GM06990 (cell line): ENCODE measurements at regions not wholly inside any gene's neighbourhood (a gene's known extent, or its start where the extent isn't known, plus 50 kb on each side); places are given as distances from the start of the nearest gene placed in this dataset.

Source experiments
- DNase-seq: peaks from one replicate; pipeline ENCODE4 v3.0.0-alpha.2; 2011; ENCODE audit not compliant: insufficient read length; ENCODE audit errors: extremely low read depth
- H3K27me3 ChIP-seq: replicated peaks from 2 replicates; pipeline ENCODE4 v1.6.0; 2011; ENCODE audit warnings: low read length; ENCODE audit not compliant: control insufficient read depth, insufficient read depth
- H3K36me3 ChIP-seq: 2 replicates; pipeline ENCODE4 v1.5.1; 2011; ENCODE audit warnings: low read length; ENCODE audit not compliant: control insufficient read depth, insufficient read depth
- H3K4me3 ChIP-seq: replicated peaks from 2 replicates; pipeline ENCODE4 v1.5.1; 2011; ENCODE audit warnings: low read depth, mild to moderate bottlenecking, control low read depth, low read length
- CTCF ChIP-seq: IDR thresholded peaks from 2 replicates; pipeline ENCODE4 v1.5.1; 2011; ENCODE audit warnings: low read length, control low read depth, mild to moderate bottlenecking, inconsistent platforms; ENCODE audit not compliant: insufficient read depth, poor library complexity, severe bottlenecking

GRCh38 chr6:25107218-25107617 lies 171.5 kb upstream of the RIPOR2 start:
- H3K36me3 ChIP-seq = peaks cover 2% of the 10 kb centered on the region
- H3K4me3 ChIP-seq = no peak overlapping the region
- no peak for TF ChIP-seq CTCF
- H3K27me3 ChIP-seq = no peaks in the 10 kb centered on the region
- peak; percentile 6 for DNase-seq

- H3K36me3 ChIP-seq = peaks cover 5% of the 10 kb centered on the region
- no peaks in the 10 kb centered on the region for H3K27me3 ChIP-seq
- no peak for DNase-seq
- H3K4me3 ChIP-seq = no peak overlapping the region
- no peak for TF ChIP-seq CTCF
Observed at GRCh38 chr6:25111782-25112181, 167.4 kb upstream of the CARMIL1 start.

- no peak overlapping the region for H3K4me3 ChIP-seq
- H3K27me3 ChIP-seq = no peaks in the 10 kb centered on the region
- no peak for TF ChIP-seq CTCF
- peaks cover 5% of the 10 kb centered on the region for H3K36me3 ChIP-seq
- DNase-seq = no peak
Observed at GRCh38 chr6:25112322-25112773, 166.8 kb upstream of the CARMIL1 start.

- DNase-seq = no peak
- no peaks in the 10 kb centered on the region for H3K27me3 ChIP-seq
- TF ChIP-seq CTCF = no peak
- H3K4me3 ChIP-seq = no peak overlapping the region
- H3K36me3 ChIP-seq = peaks cover 4% of the 10 kb centered on the region
Observed at GRCh38 chr6:25113436-25113835, 165.7 kb upstream of the CARMIL1 start.

GRCh38 chr6:25118038-25118437 lies 161.1 kb upstream of the CARMIL1 start:
- Histone ChIP-seq H3K36me3 (peaks cover 4% of the 10 kb centered on the region), H3K4me3 (no peak overlapping the region), H3K27me3 (no peaks in the 10 kb centered on the region)
- DNase-seq = no peak
- TF ChIP-seq CTCF = no peak

GRCh38 chr6:25121186-25121585 lies 158.0 kb upstream of the CARMIL1 start:
- no peak for DNase-seq
- Histone ChIP-seq H3K27me3 (no peaks in the 10 kb centered on the region), H3K4me3 (no peak overlapping the region), H3K36me3 (peaks cover 2% of the 10 kb centered on the region; the same call in 1 of the 2 replicates)
- no peak for TF ChIP-seq CTCF
